ENCODE measurements at regions not wholly inside any gene's neighbourhood (a gene's known extent, or its start where the extent isn't known, plus 50 kb on each side); places are given as distances from the start of the nearest gene placed in this dataset.

GRCh38 chr2:64344999-64345576, 108.9 kb upstream of the LGALSL start:
- no peak for DNase-seq

GRCh38 chr2:64345998-64346397, 108.0 kb upstream of the LGALSL start:
- no peak for DNase-seq

GRCh38 chr2:64348386-64349130, 105.4 kb upstream of the LGALSL start:
- DNase-seq: no peak

- DNase-seq: no peak
These were observed 104.8 kb upstream of the LGALSL start for GRCh38 chr2:64349131-64349530.

- DNase-seq: no peak
These were observed 103.0 kb upstream of the LGALSL start for GRCh38 chr2:64350996-64351395.

GRCh38 chr2:64352292-64352691, 101.7 kb upstream of the LGALSL start:
- DNase-seq: no peak

GRCh38 chr2:64354857-64355680, 98.9 kb upstream of the LGALSL start:
- DNase-seq: no peak

GRCh38 chr2:64356906-64357305, 97.1 kb upstream of the LGALSL start:
- DNase-seq: no peak

GRCh38 chr2:64359171-64359891, 94.6 kb upstream of the LGALSL start:
- no peak for DNase-seq

GRCh38 chr2:64359892-64360657, 93.9 kb upstream of the LGALSL start:
- no peak for DNase-seq

- DNase-seq: no peak
These were observed 92.6 kb upstream of the LGALSL start for GRCh38 chr2:64361151-64361938.

GRCh38 chr2:64362562-64363026, 91.4 kb upstream of the LGALSL start:
- DNase-seq: no peak

- no peak for DNase-seq
These were observed 90.8 kb upstream of the LGALSL start for GRCh38 chr2:64363140-64363539.

GRCh38 chr2:64363848-64364247, 90.1 kb upstream of the LGALSL start:
- DNase-seq: no peak

GRCh38 chr2:64367444-64368232, 86.3 kb upstream of the LGALSL start:
- DNase-seq: no peak

GRCh38 chr2:64369706-64370105, 84.3 kb upstream of the LGALSL start:
- DNase-seq: no peak

GRCh38 chr2:64371727-64372126, 82.2 kb upstream of the LGALSL start:
- DNase-seq: no peak

- no peak for DNase-seq
These were observed 79.3 kb upstream of the LGALSL start for GRCh38 chr2:64374686-64375085.

GRCh38 chr2:64376926-64377325, 77.0 kb upstream of the LGALSL start:
- no peak for DNase-seq

- no peak for DNase-seq
These were observed 74.8 kb upstream of the LGALSL start for GRCh38 chr2:64379186-64379585.

Data from SIG-M5 (cell line).